H1 (cell line): ENCODE measurements at regions not wholly inside any gene's neighbourhood (a gene's known extent, or its start where the extent isn't known, plus 50 kb on each side); places are given as distances from the start of the nearest gene placed in this dataset.

Experiments
- CTCF ChIA-PET: fragments of 300-600 bp; sonication (Branson Sonifier 250); formaldehyde crosslinking; loops from one replicate; lab custom pipeline; 2021; ENCODE audit not compliant: partially characterized antibody; lab: Charles Lee
- POLR2A ChIA-PET: fragments of 300-600 bp; sonication (Branson Sonifier 250); formaldehyde crosslinking; loops from one replicate; lab custom pipeline; 2021; ENCODE audit warnings: inconsistent platforms; ENCODE audit not compliant: partially characterized antibody; lab: Charles Lee
- DNase-seq, 2 experiments: peaks; one replicate each; pipeline versions ENCODE4 v3.0.0 to v3.0.0-alpha.2; 2010 to 2022; ENCODE audit warnings: low spot score in 2 of 2, low read depth in 1 of 2, mixed read lengths in 1 of 2
- FAIRE-seq: peaks from 2 replicates; lab custom pipeline; 2011; peaks lifted over from hg19 to GRCh38; lab: Jason Lieb, UNC
- H2AFZ ChIP-seq: 2 replicates; pipeline ENCODE4 v1.8.1; 2012; ENCODE audit warnings: low read length, inconsistent platforms
- H2AK5ac ChIP-seq: 2 replicates; pipeline ENCODE4 v1.6.1; 2013; ENCODE audit warnings: low read depth, low read length
- H2BK120ac ChIP-seq: replicated peaks from 2 replicates; pipeline ENCODE3; 2013; ENCODE audit warnings: low read depth, low read length, inconsistent platforms
- H2BK12ac ChIP-seq: 2 replicates; pipeline ENCODE4 v1.6.1; 2013; ENCODE audit warnings: low read depth, low read length
- H2BK15ac ChIP-seq: 2 replicates; pipeline ENCODE4 v1.6.1; 2013; ENCODE audit warnings: low read length
- H2BK20ac ChIP-seq: 2 replicates; pipeline ENCODE4 v1.6.1; 2013; ENCODE audit warnings: low read length
- H2BK5ac ChIP-seq: 2 replicates; pipeline ENCODE4 v1.6.1; 2013; ENCODE audit warnings: low read depth, low read length
- H3K14ac ChIP-seq: 2 replicates; pipeline ENCODE4 v1.6.1; 2013; ENCODE audit warnings: inconsistent platforms; ENCODE audit not compliant: insufficient read length
- H3K18ac ChIP-seq: 2 replicates; pipeline ENCODE4 v1.6.1; 2013; ENCODE audit warnings: low read length; ENCODE audit errors: extremely low read depth
- H3K23ac ChIP-seq: 2 replicates; pipeline ENCODE4 v1.6.1; 2013; ENCODE audit warnings: inconsistent platforms; ENCODE audit not compliant: insufficient read length
- H3K23me2 ChIP-seq: 2 replicates; pipeline ENCODE4 v1.6.1; 2013; ENCODE audit warnings: low read depth, low read length
- H3K27ac ChIP-seq: 2 replicates; pipeline ENCODE4 v1.6.1; 2011; ENCODE audit warnings: low read depth, low read length, inconsistent platforms
- H3K27me3 ChIP-seq, 4 experiments: replicated peaks in 1 of 4; 1 replicate in 1 of 4; 2 replicates in 3 of 4; pipeline versions ENCODE4 v1.6.1 to v1.8.1; 2011 to 2013; ENCODE audit warnings: low read length in 3 of 4, mild to moderate bottlenecking in 3 of 4, inconsistent platforms in 2 of 4, mixed read lengths in 2 of 4, moderate library complexity in 1 of 4; ENCODE audit not compliant: control insufficient read depth in 3 of 4, insufficient read depth in 3 of 4; ENCODE audit errors: extremely low read depth in 1 of 4
- H3K36me3 ChIP-seq, 4 experiments: 2 replicates each; pipeline versions ENCODE4 v1.6.1 to v1.8.1; 2011 to 2013; ENCODE audit warnings: mild to moderate bottlenecking in 4 of 4, low read length in 3 of 4, moderate library complexity in 2 of 4, control low read depth in 1 of 4, inconsistent platforms in 1 of 4; ENCODE audit not compliant: insufficient read depth in 4 of 4, control insufficient read depth in 2 of 4
- H3K4ac ChIP-seq: replicated peaks from 2 replicates; pipeline ENCODE3; 2013; ENCODE audit warnings: low read length, low read depth, mixed read lengths, inconsistent platforms; ENCODE audit not compliant: insufficient read length
- H3K4me1 ChIP-seq, 4 experiments: replicated peaks in 1 of 4; 1 replicate in 1 of 4; 2 replicates in 3 of 4; pipeline versions ENCODE4 v1.6.1 to v1.8.1; 2011 to 2013; ENCODE audit warnings: low read length in 3 of 4, inconsistent platforms in 2 of 4, mixed read lengths in 1 of 4; ENCODE audit not compliant: insufficient read depth in 4 of 4, control insufficient read depth in 3 of 4
- H3K4me2 ChIP-seq, 2 experiments: 2 replicates each; pipeline versions ENCODE4 v1.6.1 to v1.8.1; 2011 to 2013; ENCODE audit warnings: low read depth in 2 of 2, low read length in 2 of 2, control low read depth in 1 of 2, inconsistent platforms in 1 of 2, mild to moderate bottlenecking in 1 of 2; ENCODE audit not compliant: insufficient read depth in 1 of 2
- H3K4me3 ChIP-seq, 4 experiments: fragments of 200-600, 300-600 bp in 1 of 4; sonication (generic), shearing (Covaris generic), sonication (Bioruptor Twin) in 1 of 4; 2 replicates each; pipeline versions ENCODE4 v1.5.1 to v1.8.1; 2011 to 2016; ENCODE audit warnings: low read length in 4 of 4, low read depth in 3 of 4, control low read depth in 2 of 4, inconsistent platforms in 2 of 4, mild to moderate bottlenecking in 2 of 4, mixed read lengths in 1 of 4, moderate library complexity in 1 of 4; ENCODE audit not compliant: insufficient read depth in 2 of 4; ENCODE audit errors: extremely low read depth in 1 of 4
- H3K56ac ChIP-seq: replicated peaks from 2 replicates; pipeline ENCODE3; 2013; ENCODE audit warnings: low read depth, mild to moderate bottlenecking, mixed read lengths, low read length, inconsistent platforms; ENCODE audit not compliant: insufficient read length
- H3K79me1 ChIP-seq: 2 replicates; pipeline ENCODE4 v1.6.1; 2013; ENCODE audit warnings: low read depth, low read length, control low read depth
- H3K79me2 ChIP-seq, 2 experiments: 2 replicates each; pipeline versions ENCODE4 v1.6.1 to v1.8.1; 2012 to 2013; ENCODE audit warnings: low read length in 2 of 2, mild to moderate bottlenecking in 2 of 2, inconsistent platforms in 1 of 2; ENCODE audit not compliant: insufficient read depth in 2 of 2, control insufficient read depth in 1 of 2
- H3K9ac ChIP-seq, 4 experiments: replicated peaks in 1 of 4; 1 replicate in 1 of 4; 2 replicates in 3 of 4; pipeline versions ENCODE4 v1.6.1 to v1.8.1; 2011 to 2013; ENCODE audit warnings: low read depth in 3 of 4, low read length in 3 of 4, control low read depth in 2 of 4, mild to moderate bottlenecking in 2 of 4, moderate library complexity in 2 of 4, inconsistent platforms in 1 of 4; ENCODE audit errors: extremely low read depth in 1 of 4
- H3K9me3 ChIP-seq, 2 experiments: 2 replicates each; pipeline versions ENCODE4 v1.6.1 to v1.8.1; 2012 to 2013; ENCODE audit warnings: mild to moderate bottlenecking in 2 of 2, moderate library complexity in 2 of 2, control low read depth in 1 of 2, inconsistent platforms in 1 of 2, low read depth in 1 of 2, low read length in 1 of 2, mixed read lengths in 1 of 2; ENCODE audit not compliant: insufficient read depth in 2 of 2
- H4K20me1 ChIP-seq, 2 experiments: replicated peaks in 1 of 2; 2 replicates each; pipeline versions ENCODE3 to v1.8.1; 2011 to 2013; ENCODE audit warnings: inconsistent platforms in 2 of 2, low read length in 2 of 2, mild to moderate bottlenecking in 1 of 2; ENCODE audit not compliant: insufficient read depth in 2 of 2, control insufficient read depth in 1 of 2
- H4K5ac ChIP-seq: 2 replicates; pipeline ENCODE4 v1.6.1; 2013; ENCODE audit warnings: low read length, low read depth, mixed read lengths, inconsistent platforms; ENCODE audit not compliant: insufficient read length
- H4K8ac ChIP-seq: 2 replicates; pipeline ENCODE4 v1.8.0; 2013; ENCODE audit warnings: mild to moderate bottlenecking, moderate library complexity, low read length, inconsistent platforms; ENCODE audit not compliant: insufficient read depth; ENCODE audit errors: extremely low read depth
- H4K91ac ChIP-seq: replicated peaks from 2 replicates; pipeline ENCODE3; 2013; ENCODE audit warnings: low read length, mixed read lengths, inconsistent platforms; ENCODE audit not compliant: insufficient read length
- CBX8 ChIP-seq: fragments of 300-800, 300-1000 bp; sonication (generic); IDR thresholded peaks from 2 replicates; pipeline ENCODE4 v1.7.1; 2016; ENCODE audit warnings: low read depth, low read length, borderline replicate concordance
- EZH2 ChIP-seq: fragments of 200-600 bp; sonication (generic); IDR thresholded peaks from 2 replicates; pipeline ENCODE4 v1.7.1; 2012; ENCODE audit warnings: low read depth, mild to moderate bottlenecking, moderate library complexity, low read length, inconsistent platforms; ENCODE audit not compliant: severe bottlenecking
- KDM1A ChIP-seq: fragments of 200-600, 300-600 bp; sonication (generic); IDR thresholded peaks from 2 replicates; pipeline ENCODE4 v1.7.1; 2016; ENCODE audit warnings: mild to moderate bottlenecking, low read length, borderline replicate concordance
- NRF1 ChIP-seq: IDR thresholded peaks from 2 replicates; pipeline ENCODE4 v1.6.1; 2011; ENCODE audit warnings: mild to moderate bottlenecking, low read depth, low read length, improper control_type of control experiment
- PHF8 ChIP-seq: fragments of 200-600 bp; sonication (generic); conservative IDR thresholded peaks from 2 replicates; pipeline ENCODE4 v1.7.1; 2012; ENCODE audit warnings: low read depth, mild to moderate bottlenecking, inconsistent platforms, low read length, moderate library complexity
- POU5F1 ChIP-seq: IDR thresholded peaks from 2 replicates; pipeline ENCODE4 v1.6.1; 2011; ENCODE audit warnings: low read depth, mild to moderate bottlenecking, low read length, moderate library complexity
- RAD21 ChIP-seq, 2 experiments: IDR thresholded peaks in 1 of 2; conservative IDR thresholded peaks in 1 of 2; 2 replicates each; pipeline ENCODE4 v1.6.1; 2011; ENCODE audit warnings: low read depth in 2 of 2, low read length in 2 of 2, improper control_type of control experiment in 1 of 2, inconsistent platforms in 1 of 2, mild to moderate bottlenecking in 1 of 2, moderate library complexity in 1 of 2
- SIX5 ChIP-seq: IDR thresholded peaks from 2 replicates; pipeline ENCODE4 v1.6.1; 2011; ENCODE audit warnings: mild to moderate bottlenecking, low read depth, low read length
- TAF7 ChIP-seq: optimal IDR thresholded peaks from 2 replicates; pipeline ENCODE3; 2011; ENCODE audit warnings: low read depth, mild to moderate bottlenecking, inconsistent platforms, low read length, moderate library complexity, borderline replicate concordance
- WGBS, 2 experiments: shearing (Covaris generic) in 1 of 2; methylation state at CpG; one replicate each; pipeline versions ENCODE4 v1.1.6 to v1.1.7; 2013 to 2015; ENCODE audit warnings: low lambda C conversion rate in 2 of 2, mixed read lengths in 2 of 2, inconsistent platforms in 1 of 2, low coverage in 1 of 2, missing lambda C conversion rate in 1 of 2; ENCODE audit not compliant: insufficient replicate concordance in 2 of 2, insufficient coverage in 1 of 2, insufficient read length in 1 of 2; ENCODE audit errors: extremely low coverage in 1 of 2, missing lambda C conversion rate in 1 of 2; 5-methylcytosine and 5-hydroxymethylcytosine counted together

- Histone ChIP-seq H3K36me3 (no peaks in the 10 kb centered on the region), H3K4me3 (no peak overlapping the region), H3K18ac (no peak overlapping the region), H3K27ac (no peak overlapping the region), H2BK15ac (no peak overlapping the region), H3K9me3 (no peaks in the 10 kb centered on the region), H3K56ac (no peak overlapping the region), H4K91ac (no peak overlapping the region), H2AK5ac (no peak overlapping the region), H2AFZ (no peak overlapping the region), H3K23ac (no peak overlapping the region), H3K23me2 (no peaks in the 10 kb centered on the region), H2BK5ac (no peak overlapping the region), H4K5ac (no peak overlapping the region), H2BK20ac (no peak overlapping the region), H4K8ac (no peak overlapping the region), H3K79me1 (no peaks in the 10 kb centered on the region), H3K79me2 (no peaks in the 10 kb centered on the region), H3K9ac (peak overlapping the region in 1 of 4 experiments; percentile 8; a peak in 1 of 7 replicates), H3K27me3 (no peaks in the 10 kb centered on the region), H4K20me1 (no peaks in the 10 kb centered on the region), H3K4me1 (peaks cover 0 to under 1% (median 0%) of the 10 kb centered on the region in 4 experiments; a peak in 1 of 7 replicates), H2BK120ac (no peak overlapping the region), H3K14ac (no peak overlapping the region), H2BK12ac (no peak overlapping the region), H3K4ac (no peak overlapping the region), H3K4me2 (no peak overlapping the region)
- FAIRE-seq (no peak), DNase-seq (no peak)
- no peak for TF ChIP-seq SIX5
- TF ChIP-seq RAD21 (IDR thresholded peaks at IDR 0.05 in 1 of 2, conservative IDR thresholded peaks at IDR 0.05 in 1 of 2; ENCODE audit: low read depth in 2 of 2, low read length in 2 of 2), result no peak
- TF ChIP-seq CBX8, result no peak
- no peak for TF ChIP-seq PHF8
- no peak for TF ChIP-seq EZH2
- TF ChIP-seq POU5F1, result no peak
- TF ChIP-seq KDM1A, result no peak
- no peak for TF ChIP-seq NRF1
- TF ChIP-seq TAF7, result no peak
- POLR2A ChIA-PET, result interaction anchor here (1.1 kb wide), 1 partner anchor 10 kb away, joined by 3 read pairs; no protein-coding TSS in a partner anchor
- CTCF ChIA-PET, result no interaction called here
- WGBS, 2 experiments, result 86% methylated on average over 2 of the region's 2 CpGs; no CpG with 5 or more reads in 1 of the 2 experiments
Observed at GRCh38 chr5:60489377-60489776, 210.6 kb downstream of the DEPDC1B start.
